ENCODE measurements at regions not wholly inside any gene's neighbourhood (a gene's known extent, or its start where the extent isn't known, plus 50 kb on each side); places are given as distances from the start of the nearest gene placed in this dataset.

DNA sequence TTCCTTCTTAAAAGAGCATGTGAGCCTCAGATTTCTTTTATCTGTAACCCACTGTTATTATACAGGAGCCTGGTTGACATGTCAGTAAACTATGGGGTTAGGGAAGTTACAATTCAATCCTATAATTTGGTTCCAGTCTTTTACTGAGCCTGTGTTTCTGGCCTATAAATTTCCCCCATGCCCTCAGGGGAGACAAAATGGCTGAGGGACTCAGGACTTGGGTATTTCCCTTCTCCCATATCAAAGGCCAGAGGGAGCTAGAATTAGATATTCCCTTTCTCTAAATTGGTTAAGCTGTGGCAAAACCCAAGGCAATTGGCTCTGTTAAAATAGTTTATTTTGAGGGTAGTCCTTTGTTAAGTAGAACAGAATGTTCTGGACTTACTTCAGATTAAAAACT lies 823.2 kb downstream of the TLE1 start:
- ATAC-seq (no peak), DNase-seq (no peak)
- ChIA-PET POLR2A (no interaction called here), CTCF (no interaction called here)
- Mint-ChIP-seq H3K4me3 (no peak overlapping the region), H3K9me3 (ENCODE audit: insufficient read depth) (no peaks in the 10 kb centered on the region), H3K4me1 (ENCODE audit: low read depth) (no peaks in the 10 kb centered on the region), H3K27me3 (ENCODE audit: low read depth) (no peaks in the 10 kb centered on the region), H3K27ac (no peak overlapping the region), H3K36me3 (ENCODE audit: low read depth) (no peaks in the 10 kb centered on the region)

DNA sequence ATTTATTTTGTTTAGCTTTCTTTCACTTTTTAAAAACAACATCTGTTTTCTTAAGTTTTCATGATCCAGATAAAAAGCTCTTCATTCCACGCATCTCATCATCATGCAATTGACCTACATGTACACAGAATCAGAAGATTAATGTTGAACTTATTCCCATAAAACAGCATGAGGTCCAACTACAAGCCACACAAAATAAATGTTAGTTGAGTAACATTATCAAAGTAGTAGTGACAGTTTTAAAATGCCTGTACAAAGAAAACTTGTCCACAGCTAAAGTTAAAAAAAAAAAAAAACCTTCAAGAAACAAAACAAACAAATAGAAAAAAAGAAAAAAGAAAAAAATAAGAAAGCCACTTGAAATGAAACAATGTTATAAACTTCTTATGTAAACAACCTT lies 846.3 kb downstream of the TLE1 start:
- POLR2A ChIA-PET = no interaction called here
- no peak for DNase-seq
- H3K36me3 Mint-ChIP-seq (ENCODE audit: low read depth) = no peaks in the 10 kb centered on the region
- H3K27me3 Mint-ChIP-seq (ENCODE audit: low read depth) = no peaks in the 10 kb centered on the region
- H3K9me3 Mint-ChIP-seq (ENCODE audit: insufficient read depth) = peaks cover 21% of the 10 kb centered on the region
- no peak overlapping the region for H3K27ac Mint-ChIP-seq
- CTCF ChIA-PET = no interaction called here
- no peak for ATAC-seq
- H3K4me3 Mint-ChIP-seq = no peak overlapping the region
- no peaks in the 10 kb centered on the region for H3K4me1 Mint-ChIP-seq (ENCODE audit: low read depth)

DNA sequence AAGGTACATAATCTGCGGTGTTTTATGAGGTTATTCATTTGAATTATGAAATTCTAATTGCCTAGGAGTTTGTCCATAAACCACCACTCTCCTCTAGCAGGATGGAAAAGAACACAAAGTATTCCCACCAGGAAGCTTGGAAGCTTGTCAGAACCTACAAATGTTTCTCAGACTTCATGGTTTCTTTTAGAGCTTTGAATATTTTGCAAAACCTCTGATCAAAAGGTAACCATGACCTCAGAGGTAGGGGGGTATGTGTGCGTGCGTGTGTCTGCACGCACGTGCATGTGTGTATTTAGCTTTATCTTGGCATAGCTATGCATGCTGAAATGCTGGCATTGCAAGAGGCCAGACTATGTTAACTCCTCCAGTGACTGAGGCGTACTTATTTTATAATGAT lies 847.0 kb downstream of the TLE1 start:
- Mint-ChIP-seq H3K4me3 (no peak overlapping the region), H3K36me3 (ENCODE audit: low read depth) (no peaks in the 10 kb centered on the region), H3K27ac (no peak overlapping the region), H3K4me1 (ENCODE audit: low read depth) (no peaks in the 10 kb centered on the region), H3K27me3 (ENCODE audit: low read depth) (no peaks in the 10 kb centered on the region), H3K9me3 (ENCODE audit: insufficient read depth) (peaks cover 19% of the 10 kb centered on the region)
- POLR2A ChIA-PET = no interaction called here
- DNase-seq (no peak), ATAC-seq (no peak)
- CTCF ChIA-PET = no interaction called here

DNA sequence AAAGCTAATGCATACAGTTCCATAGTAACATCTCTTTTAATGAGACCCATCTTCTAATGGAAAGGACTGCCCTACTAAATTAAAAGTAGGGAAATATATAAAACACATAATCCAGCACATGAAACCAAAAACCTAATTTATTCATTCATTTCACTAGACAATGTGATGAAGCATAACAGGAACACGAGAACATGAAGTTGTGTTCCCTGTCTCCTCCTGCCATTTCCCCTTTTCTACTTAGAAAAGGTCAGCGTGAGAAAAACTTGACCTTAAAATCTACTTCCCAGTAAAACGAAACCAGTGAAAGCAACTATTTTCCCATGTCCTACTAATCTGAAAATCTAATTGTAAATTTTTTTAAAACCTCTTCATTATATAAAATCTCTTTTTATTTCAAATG lies 847.5 kb downstream of the TLE1 start:
- no peaks in the 10 kb centered on the region for H3K36me3 Mint-ChIP-seq (ENCODE audit: low read depth)
- no peak overlapping the region for H3K27ac Mint-ChIP-seq
- ChIA-PET POLR2A (no interaction called here), CTCF (no interaction called here)
- no peaks in the 10 kb centered on the region for H3K4me1 Mint-ChIP-seq (ENCODE audit: low read depth)
- peaks cover 16% of the 10 kb centered on the region for H3K9me3 Mint-ChIP-seq (ENCODE audit: insufficient read depth)
- H3K4me3 Mint-ChIP-seq = no peak overlapping the region
- DNase-seq = no peak
- no peaks in the 10 kb centered on the region for H3K27me3 Mint-ChIP-seq (ENCODE audit: low read depth)
- ATAC-seq = no peak

DNA sequence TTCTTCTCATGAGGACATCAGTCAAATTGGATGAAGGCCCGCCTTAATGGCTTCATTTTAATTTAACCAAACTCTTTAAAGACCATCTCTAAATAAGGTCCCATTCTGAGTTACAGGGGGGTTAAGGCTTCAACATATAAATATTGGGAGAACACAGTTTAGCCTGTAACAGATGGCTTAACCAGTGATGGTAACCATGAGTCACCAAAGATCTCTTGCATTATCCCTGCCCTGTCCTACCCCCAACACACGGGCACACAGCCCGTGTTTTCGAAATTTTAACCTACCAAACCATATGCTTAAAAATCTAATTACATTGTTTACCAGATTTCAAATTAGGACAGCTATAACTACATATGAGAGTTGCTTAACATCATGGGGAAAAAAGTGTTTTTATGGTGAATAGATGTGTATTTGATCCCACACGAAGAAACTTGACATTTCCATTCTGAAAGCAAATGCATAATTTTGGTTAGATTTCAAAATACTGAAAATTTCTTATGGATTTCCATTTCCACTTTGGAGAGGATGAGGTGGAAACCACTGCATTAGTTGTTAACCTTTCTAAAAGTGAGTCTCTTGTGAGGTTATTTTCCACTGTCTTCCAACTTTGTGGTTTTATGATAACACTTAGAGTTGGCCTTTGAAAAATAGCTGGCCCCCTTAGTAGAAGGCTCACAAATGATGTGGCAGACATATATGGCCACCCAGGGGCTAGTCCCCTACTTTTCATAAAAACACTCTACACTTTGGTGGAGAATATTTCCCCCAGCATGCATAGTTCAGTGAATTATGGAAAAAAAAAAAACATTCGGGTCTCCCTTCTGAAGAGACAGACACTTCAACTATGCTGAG lies 849.3 kb downstream of the TLE1 start:
- no peak overlapping the region for H3K27ac Mint-ChIP-seq
- no peaks in the 10 kb centered on the region for H3K4me1 Mint-ChIP-seq (ENCODE audit: low read depth)
- peaks cover 12% of the 10 kb centered on the region for H3K9me3 Mint-ChIP-seq (ENCODE audit: insufficient read depth)
- CTCF ChIA-PET = no interaction called here
- H3K4me3 Mint-ChIP-seq = no peak overlapping the region
- POLR2A ChIA-PET = no interaction called here
- ATAC-seq = no peak
- H3K36me3 Mint-ChIP-seq (ENCODE audit: low read depth) = no peaks in the 10 kb centered on the region
- DNase-seq = no peak
- no peaks in the 10 kb centered on the region for H3K27me3 Mint-ChIP-seq (ENCODE audit: low read depth)

DNA sequence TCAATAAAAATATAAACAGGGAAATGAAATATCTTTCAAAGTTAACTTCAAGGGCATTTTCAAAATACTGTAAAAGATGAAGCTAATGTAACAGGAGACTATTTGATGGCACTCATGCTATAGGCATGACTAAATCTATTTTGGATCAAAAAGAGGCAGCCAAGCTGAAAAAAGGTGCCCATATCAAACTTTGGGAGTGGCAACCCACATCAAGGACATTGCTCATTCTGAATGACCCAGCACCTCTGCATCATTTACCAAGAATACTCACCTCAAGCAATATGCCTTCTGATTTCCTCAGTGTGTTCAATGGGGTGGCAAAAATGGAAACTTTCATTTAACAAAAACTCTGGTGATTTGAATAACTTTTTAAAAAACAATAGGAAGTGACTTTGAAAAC lies 853.3 kb downstream of the TLE1 start:
- CTCF ChIA-PET = no interaction called here
- H3K4me1 Mint-ChIP-seq (ENCODE audit: low read depth) = no peaks in the 10 kb centered on the region
- H3K36me3 Mint-ChIP-seq (ENCODE audit: low read depth) = no peaks in the 10 kb centered on the region

DNA sequence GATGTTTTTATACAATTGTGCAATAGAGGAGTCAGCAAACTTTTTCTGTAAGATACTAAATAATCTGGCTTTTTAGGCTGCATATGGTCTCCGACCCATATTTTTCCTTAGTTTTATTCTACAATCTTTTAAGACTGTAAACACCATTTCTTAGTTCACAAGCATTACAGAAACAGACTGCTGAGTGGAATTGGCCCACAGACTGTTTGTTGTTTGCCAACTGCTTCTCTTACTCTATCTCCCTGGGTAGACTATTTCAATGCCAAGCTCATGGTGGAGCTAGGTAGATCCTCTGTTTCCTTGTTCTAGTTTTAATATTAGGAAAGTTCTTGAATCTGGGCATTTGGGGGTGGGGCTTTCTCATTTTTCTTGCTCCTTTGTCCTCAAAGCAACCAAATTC lies 857.6 kb downstream of the TLE1 start:
- CTCF ChIA-PET = no interaction called here
- no peak overlapping the region for H3K27ac Mint-ChIP-seq
- no peaks in the 10 kb centered on the region for H3K36me3 Mint-ChIP-seq (ENCODE audit: low read depth)
- no peaks in the 10 kb centered on the region for H3K27me3 Mint-ChIP-seq (ENCODE audit: low read depth)
- no peak for DNase-seq
- POLR2A ChIA-PET = no interaction called here
- ATAC-seq = no peak
- H3K4me3 Mint-ChIP-seq = no peak overlapping the region
- no peaks in the 10 kb centered on the region for H3K4me1 Mint-ChIP-seq (ENCODE audit: low read depth)
- H3K9me3 Mint-ChIP-seq (ENCODE audit: insufficient read depth) = peaks cover 20% of the 10 kb centered on the region

More for the DNA sequence above, 853.3 kb downstream of the TLE1 start:
- peaks cover 9% of the 10 kb centered on the region for H3K9me3 Mint-ChIP-seq (ENCODE audit: insufficient read depth)
- POLR2A ChIA-PET = no interaction called here
- H3K27me3 Mint-ChIP-seq (ENCODE audit: low read depth) = no peaks in the 10 kb centered on the region
- DNase-seq (no peak), ATAC-seq (no peak)
- no peak overlapping the region for H3K4me3 Mint-ChIP-seq
- no peak overlapping the region for H3K27ac Mint-ChIP-seq

DNA sequence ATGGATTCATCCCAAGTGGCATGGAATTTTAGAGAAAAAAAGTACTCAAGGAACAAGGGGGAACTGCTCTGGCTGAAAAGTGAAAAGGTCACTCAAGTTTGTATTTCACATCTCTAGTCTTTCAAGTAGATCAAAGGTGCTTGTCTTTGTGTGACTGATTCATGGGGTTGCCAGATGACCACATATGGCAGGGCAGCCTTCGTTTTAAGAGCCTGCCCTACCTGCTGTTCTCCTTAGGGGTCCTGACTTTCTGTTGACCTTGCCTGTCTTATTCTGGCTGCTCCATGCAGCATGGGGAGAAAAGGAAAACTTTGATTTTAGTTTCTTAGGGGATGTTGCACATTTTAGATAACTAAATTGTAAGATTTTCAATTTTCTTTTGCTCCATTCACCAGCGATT lies 877.7 kb downstream of the TLE1 start:
- ATAC-seq = no peak
- Mint-ChIP-seq H3K36me3 (ENCODE audit: low read depth) (no peaks in the 10 kb centered on the region), H3K9me3 (ENCODE audit: insufficient read depth) (peaks cover 8% of the 10 kb centered on the region), H3K4me3 (no peak overlapping the region), H3K27me3 (ENCODE audit: low read depth) (no peaks in the 10 kb centered on the region), H3K27ac (no peak overlapping the region), H3K4me1 (ENCODE audit: low read depth) (no peaks in the 10 kb centered on the region)
- ChIA-PET CTCF (no interaction called here), POLR2A (no interaction called here)
- DNase-seq = no peak

DNA sequence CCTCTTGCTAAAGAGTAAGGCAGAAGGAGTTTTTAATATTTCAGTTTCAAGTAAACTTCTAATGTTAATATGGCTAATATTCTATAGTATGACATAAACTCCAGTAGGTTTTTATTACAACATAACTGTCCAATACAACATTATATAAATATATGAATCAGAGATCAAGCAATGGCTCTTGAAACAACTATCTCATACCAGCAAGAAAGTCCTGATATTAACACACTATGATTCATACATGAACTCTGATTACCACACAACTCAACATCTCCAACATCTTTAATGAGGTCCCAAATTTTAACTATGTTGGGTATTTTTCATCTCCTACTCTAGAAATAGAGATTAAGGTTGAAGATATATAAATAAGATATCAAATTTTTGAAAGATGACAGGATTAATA lies 878.3 kb downstream of the TLE1 start:
- H3K4me1 Mint-ChIP-seq (ENCODE audit: low read depth) = no peaks in the 10 kb centered on the region
- no peaks in the 10 kb centered on the region for H3K27me3 Mint-ChIP-seq (ENCODE audit: low read depth)
- ChIA-PET CTCF (no interaction called here), POLR2A (no interaction called here)
- no peak for ATAC-seq
- H3K27ac Mint-ChIP-seq = no peak overlapping the region
- peaks cover 8% of the 10 kb centered on the region for H3K9me3 Mint-ChIP-seq (ENCODE audit: insufficient read depth)
- no peak for DNase-seq
- no peaks in the 10 kb centered on the region for H3K36me3 Mint-ChIP-seq (ENCODE audit: low read depth)
- H3K4me3 Mint-ChIP-seq = no peak overlapping the region

DNA sequence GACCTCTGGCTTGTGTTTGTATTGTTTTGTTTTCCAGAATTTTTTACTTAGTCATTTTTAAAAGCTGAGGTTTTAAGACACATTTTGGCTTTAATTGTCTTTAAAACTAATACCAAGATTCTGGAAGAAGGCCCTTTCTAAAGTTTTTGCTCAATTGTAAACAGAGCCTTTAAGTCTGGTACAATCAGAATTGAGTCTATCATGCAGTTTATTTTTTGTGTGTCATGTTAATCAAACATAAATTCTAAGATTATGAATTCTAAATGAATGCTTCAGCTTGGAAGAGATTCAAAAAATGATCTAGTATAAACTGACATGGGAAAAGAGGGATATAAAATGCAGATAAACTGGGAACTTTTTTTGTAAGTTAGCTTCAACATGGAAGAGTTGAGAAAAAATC lies 882.7 kb downstream of the TLE1 start:
- no peak overlapping the region for H3K27ac Mint-ChIP-seq
- no peaks in the 10 kb centered on the region for H3K27me3 Mint-ChIP-seq (ENCODE audit: low read depth)
- no peak for ATAC-seq
- H3K4me3 Mint-ChIP-seq = no peak overlapping the region
- DNase-seq = no peak
- no peaks in the 10 kb centered on the region for H3K36me3 Mint-ChIP-seq (ENCODE audit: low read depth)
- ChIA-PET CTCF (no interaction called here), POLR2A (no interaction called here)
- no peaks in the 10 kb centered on the region for H3K9me3 Mint-ChIP-seq (ENCODE audit: insufficient read depth)
- no peaks in the 10 kb centered on the region for H3K4me1 Mint-ChIP-seq (ENCODE audit: low read depth)

DNA sequence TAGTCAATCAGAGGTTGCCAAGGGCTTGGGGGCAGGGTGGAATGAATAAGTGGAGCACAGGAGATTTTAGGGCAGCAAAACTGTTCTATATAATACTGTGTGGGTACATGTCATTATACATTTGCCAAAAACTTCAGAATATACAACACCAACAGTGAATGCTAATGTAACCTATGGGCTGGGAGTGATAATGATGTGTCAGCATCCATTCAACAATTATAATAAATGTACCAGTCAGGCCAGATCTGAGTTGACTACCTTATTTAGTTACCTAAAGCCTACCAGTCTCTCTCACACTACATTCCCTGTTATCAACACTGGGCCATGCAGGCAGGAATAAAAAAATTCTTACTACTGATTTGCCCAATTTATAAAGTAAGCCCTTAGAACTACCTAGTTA lies 884.5 kb downstream of the TLE1 start:
- ChIA-PET CTCF (no interaction called here), POLR2A (no interaction called here)
- no peak for DNase-seq
- no peak for ATAC-seq
- H3K4me1 Mint-ChIP-seq (ENCODE audit: low read depth) = no peaks in the 10 kb centered on the region
- no peak overlapping the region for H3K27ac Mint-ChIP-seq
- H3K9me3 Mint-ChIP-seq (ENCODE audit: insufficient read depth) = no peaks in the 10 kb centered on the region
- H3K27me3 Mint-ChIP-seq (ENCODE audit: low read depth) = no peaks in the 10 kb centered on the region
- no peaks in the 10 kb centered on the region for H3K36me3 Mint-ChIP-seq (ENCODE audit: low read depth)
- no peak overlapping the region for H3K4me3 Mint-ChIP-seq

DNA sequence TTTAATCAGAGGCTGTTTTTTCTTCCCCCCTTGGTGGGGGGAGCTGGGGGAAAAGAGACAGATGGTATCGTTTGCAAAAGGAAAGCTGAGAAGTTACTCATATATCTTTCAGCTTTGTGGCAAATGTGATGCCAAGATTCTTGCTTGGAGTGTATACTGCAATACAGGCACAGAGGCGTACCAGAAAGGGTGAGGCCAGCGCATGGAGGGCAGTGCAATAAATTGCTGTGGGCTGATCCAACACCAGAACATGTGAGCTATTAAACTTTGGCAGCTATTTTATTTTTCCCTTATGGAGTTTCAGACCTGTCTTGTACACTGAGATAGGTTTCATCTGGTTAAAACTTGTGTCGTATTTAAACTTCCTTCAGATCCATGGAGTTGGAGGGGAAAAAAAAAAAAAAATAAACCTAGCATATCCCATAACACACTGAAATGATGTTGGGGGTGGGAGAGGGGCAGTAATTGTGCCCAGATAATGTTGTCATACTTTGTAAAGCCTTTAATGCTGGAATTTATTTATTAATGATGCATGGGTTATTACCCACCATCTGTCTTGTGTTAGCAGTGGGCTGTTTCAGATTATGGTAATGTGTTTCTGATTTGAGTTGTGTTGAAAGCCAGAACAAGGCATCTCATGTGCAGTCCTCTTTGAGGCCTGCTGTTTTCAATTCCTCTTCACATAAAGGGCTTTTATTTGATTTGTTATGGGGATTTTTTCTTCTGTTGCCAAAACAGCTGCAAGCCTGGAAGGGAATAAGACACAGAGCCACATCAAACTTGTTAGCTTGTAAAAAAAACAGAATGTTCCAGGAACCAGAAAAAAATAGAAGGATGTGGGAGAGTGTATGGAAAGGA lies 891.3 kb downstream of the TLE1 start:
- CTCF ChIA-PET = no interaction called here
- H3K4me3 Mint-ChIP-seq = no peak overlapping the region
- H3K27me3 Mint-ChIP-seq (ENCODE audit: low read depth) = no peaks in the 10 kb centered on the region
- H3K9me3 Mint-ChIP-seq (ENCODE audit: insufficient read depth) = no peaks in the 10 kb centered on the region
- no peak for ATAC-seq
- no peak for DNase-seq
- no peaks in the 10 kb centered on the region for H3K36me3 Mint-ChIP-seq (ENCODE audit: low read depth)
- no peaks in the 10 kb centered on the region for H3K4me1 Mint-ChIP-seq (ENCODE audit: low read depth)
- no peak overlapping the region for H3K27ac Mint-ChIP-seq
- POLR2A ChIA-PET = no interaction called here
